Stimulated activated CD4-positive, alpha-beta T cell treated with anti-CD3 and anti-CD28 coated beads, Interleukin-12 subunit alpha, Interleukin-12 subunit beta, amount 100 ng/mL, for 24 hours (primary cell): ENCODE measurements at regions not wholly inside any gene's neighbourhood (a gene's known extent, or its start where the extent isn't known, plus 50 kb on each side); places are given as distances from the start of the nearest gene placed in this dataset.
A peak's percentile ranks its signal among the peaks of the same experiment; 100 is the strongest.
"Not testable (repeated sequence)": the region's sequence is repeated elsewhere in the genome, so short reads cannot be mapped to it uniquely, and the experiment has no call there.

Experiments used
- DNase-seq, 2 experiments: peaks; one replicate each; pipeline ENCODE4 v3.0.0-alpha.2; 2020; ENCODE audit warnings: low read depth in 2 of 2

DNA sequence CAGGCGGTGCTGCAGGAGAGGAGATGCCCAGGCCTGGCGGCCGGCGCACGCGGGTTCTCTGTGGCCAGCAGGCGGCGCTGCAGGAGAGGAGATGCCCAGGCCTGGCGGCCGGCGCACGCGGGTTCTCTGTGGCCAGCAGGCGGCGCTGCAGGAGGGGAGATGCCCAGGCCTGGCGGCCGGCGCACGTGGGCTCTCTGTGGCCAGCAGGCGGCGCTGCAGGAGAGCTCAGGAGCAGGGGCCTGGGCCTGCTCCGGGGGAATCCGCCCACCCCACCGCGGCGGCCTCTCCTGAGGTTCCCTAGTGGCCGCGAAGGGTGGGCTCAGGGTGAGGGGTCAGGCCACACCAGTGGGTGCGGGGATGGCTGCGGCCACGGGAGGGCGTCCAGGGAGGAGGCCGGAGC, 75.9 kb downstream of the OR4F16 start:
- DNase-seq, result not testable (repeated sequence)

DNA sequence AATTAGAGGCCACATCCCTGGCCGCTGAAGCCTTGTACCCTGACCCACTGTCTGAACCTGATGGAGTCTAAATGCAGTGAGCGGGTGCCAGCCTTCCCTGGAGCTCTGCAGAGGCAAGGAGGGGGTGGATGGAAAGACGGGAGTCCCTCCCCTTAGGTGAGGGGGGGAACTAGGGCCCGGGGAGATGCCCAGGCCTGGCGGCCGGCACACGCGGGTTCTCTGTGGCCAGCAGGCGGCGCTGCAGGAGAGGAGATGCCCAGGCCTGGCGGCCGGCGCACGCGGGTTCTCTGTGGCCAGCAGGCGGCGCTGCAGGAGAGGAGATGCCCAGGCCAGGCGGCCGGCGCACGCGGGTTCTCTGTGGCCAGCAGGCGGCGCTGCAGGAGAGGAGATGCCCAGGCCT, 77.3 kb downstream of the OR4F16 start:
- not testable (repeated sequence) for DNase-seq

DNA sequence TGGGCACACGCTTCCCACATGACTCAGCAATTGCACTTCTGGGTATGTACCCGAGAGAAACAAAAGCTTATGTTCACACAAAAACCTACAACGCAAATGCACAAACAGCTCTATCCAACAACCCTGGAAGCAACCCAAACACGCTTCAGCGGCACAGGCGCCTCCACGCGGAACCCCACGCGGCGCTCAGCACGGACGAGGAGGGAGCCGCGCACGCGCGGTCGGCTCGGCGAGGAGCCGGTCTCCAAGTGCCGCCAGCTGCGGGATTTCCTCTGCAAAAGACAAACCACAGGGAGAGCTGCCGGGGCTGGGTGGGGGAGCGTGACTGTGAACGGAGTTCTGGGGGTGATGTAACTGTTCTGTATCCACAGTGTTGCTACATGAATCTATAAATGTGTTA, 81.2 kb downstream of the OR4F16 start:
- DNase-seq, result peak; percentile 0 to 10

GRCh38 chr1:588211-588610, 98.2 kb downstream of the OR4F16 start:
- not testable (repeated sequence) for DNase-seq

GRCh38 chr1:585992-586391, 100.5 kb downstream of the OR4F16 start:
- peak; percentile 37 to 56 for DNase-seq
